HepG2 (cell line): ENCODE measurements at regions not wholly inside any gene's neighbourhood (a gene's known extent, or its start where the extent isn't known, plus 50 kb on each side); places are given as distances from the start of the nearest gene placed in this dataset.

Source experiments
- ATAC-seq: fragments of 200-7000 bp; cut with Tn5 transposase; 3 replicates; pipeline ENCODE4 v1.9.1; 2020; ENCODE audit warnings: mild to moderate bottlenecking, moderate library complexity
- BruUV-seq: library from RNA; stranded (reverse); fragments of 400-500 nt; replicated peaks from 2 replicates; lab custom pipeline; 2021; lab: Mats Ljungman, UMichigan
- CTCF ChIA-PET: fragments of 300-600 bp; formaldehyde crosslinking; extraction: SDS; loops from one replicate; lab custom pipeline; 2021; ENCODE audit warnings: low total read pairs, inconsistent platforms, low intra/inter-chr PET ratio; lab: Yijun Ruan, JAX
- POLR2A ChIA-PET: fragments of 350-600 bp; sonication (Branson Sonifier 250); formaldehyde crosslinking; loops from one replicate; lab custom pipeline; 2020; ENCODE audit warnings: antibody characterized with exemption, inconsistent platforms; lab: Yijun Ruan, JAX
- DNase-seq: peaks from one replicate; pipeline ENCODE4 v3.0.0-alpha.2; 2015; ENCODE audit warnings: low spot score
- FAIRE-seq: peaks from 3 replicates; lab custom pipeline; 2011; peaks lifted over from hg19 to GRCh38; lab: Jason Lieb, UNC
- H2AFZ ChIP-seq: one replicate; pipeline ENCODE4 v1.6.1; 2011; ENCODE audit warnings: low read length, inconsistent platforms
- H3K27ac ChIP-seq: fragments of 300-600 bp; 3 replicates; pipeline ENCODE4 v1.8.0; 2011; ENCODE audit warnings: mixed run types, mild to moderate bottlenecking, mixed read lengths, low read length, inconsistent platforms; ENCODE audit not compliant: insufficient read depth; ENCODE audit errors: extremely low read length
- H3K27me3 ChIP-seq, 2 experiments: fragments of 200-600 bp in 1 of 2; 2 replicates in 1 of 2; 3 replicates in 1 of 2; pipeline versions ENCODE4 v1.6.0 to v1.8.0; 2011; ENCODE audit warnings: low read length in 2 of 2, mild to moderate bottlenecking in 2 of 2, moderate library complexity in 2 of 2, inconsistent platforms in 1 of 2; ENCODE audit not compliant: insufficient read depth in 2 of 2, control insufficient read depth in 1 of 2
- H3K36me3 ChIP-seq, 2 experiments: fragments of 200-600 bp in 1 of 2; replicated peaks in 1 of 2; 2 replicates in 1 of 2; 3 replicates in 1 of 2; pipeline versions ENCODE4 v1.5.1 to v1.8.0; 2011; ENCODE audit warnings: low read length in 2 of 2, inconsistent platforms in 1 of 2; ENCODE audit not compliant: insufficient read depth in 2 of 2, control insufficient read depth in 1 of 2
- H3K4me1 ChIP-seq: 2 replicates; pipeline ENCODE4 v1.5.1; 2012; ENCODE audit warnings: low read length, inconsistent platforms; ENCODE audit not compliant: insufficient read depth
- H3K4me2 ChIP-seq: 2 replicates; pipeline ENCODE4 v1.6.0; 2011; ENCODE audit warnings: low read depth, low read length, inconsistent platforms
- H3K4me3 ChIP-seq, 3 experiments: fragments of 200-600 bp in 1 of 3; sonication (generic), shearing (Covaris generic) in 1 of 3; replicated peaks in 1 of 3; 2 replicates each; pipeline ENCODE4 v1.5.1; 2011 to 2016; ENCODE audit warnings: low read length in 3 of 3, inconsistent platforms in 2 of 3, low read depth in 2 of 3, mild to moderate bottlenecking in 2 of 3, control low read depth in 1 of 3, mixed read lengths in 1 of 3; ENCODE audit not compliant: insufficient read depth in 1 of 3
- H3K79me2 ChIP-seq: one replicate; pipeline ENCODE4 v1.6.1; 2011; ENCODE audit warnings: low read length, inconsistent platforms; ENCODE audit not compliant: insufficient read depth
- H3K9ac ChIP-seq: 2 replicates; pipeline ENCODE4 v1.6.0; 2011; ENCODE audit warnings: mild to moderate bottlenecking, low read depth, low read length, inconsistent platforms; ENCODE audit not compliant: insufficient read depth
- H3K9me3 ChIP-seq: 2 replicates; pipeline ENCODE4 v1.5.1; 2012; ENCODE audit warnings: mild to moderate bottlenecking, low read length
- H4K20me1 ChIP-seq: 2 replicates; pipeline ENCODE4 v1.6.0; 2011; ENCODE audit warnings: inconsistent platforms, mild to moderate bottlenecking, low read length, moderate library complexity; ENCODE audit not compliant: insufficient read depth
- HHEX ChIP-seq: IDR thresholded peaks from 2 replicates; pipeline ENCODE4 v1.6.1; 2016; ENCODE audit warnings: control low read depth
- KDM2A ChIP-seq: sonication (generic); formaldehyde crosslinking; IDR thresholded peaks from 2 replicates; pipeline ENCODE4 v1.4.0; 2020; ENCODE audit warnings: low read depth, missing genetic modification reagents, borderline replicate concordance
- ZNF367 ChIP-seq: sonication (generic); formaldehyde crosslinking; IDR thresholded peaks from 2 replicates; pipeline ENCODE4 v1.4.0; 2020; ENCODE audit warnings: missing genetic modification reagents, borderline replicate concordance
- ZNF557 ChIP-seq: sonication (generic); formaldehyde crosslinking; IDR thresholded peaks from 2 replicates; pipeline ENCODE4 v1.4.0; 2020; ENCODE audit warnings: missing genetic modification reagents
- ZNF773 ChIP-seq: sonication (generic); formaldehyde crosslinking; IDR thresholded peaks from 2 replicates; pipeline ENCODE4 v1.4.0; 2020; ENCODE audit warnings: missing genetic modification reagents, borderline replicate concordance
- WGBS: methylation state at CpG from one replicate; pipeline ENCODE4 v1.1.6; 2017; ENCODE audit warnings: low lambda C conversion rate; 5-methylcytosine and 5-hydroxymethylcytosine counted together
- in situ Hi-C: cut with HindIII; loops from 2 replicates; pipeline ENCODE4 v1.10.0; 2017; ENCODE audit warnings: low pct_unique_long_range_greater_than_20kb; ENCODE audit not compliant: extremely low pct_ligation_motif_present
- intact Hi-C: fragments of 100-400 bp; cut with micrococcal nuclease; formaldehyde crosslinking; loops from one replicate; pipeline ENCODE4 v1.10.0; 2022; ENCODE audit not compliant: unreplicated experiment
- TF ChIP-seq, protein P1 (sequence below): IDR thresholded peaks from 2 replicates; pipeline ENCODE4 v1.6.1; 2016; ENCODE audit warnings: mild to moderate bottlenecking
- TF ChIP-seq, protein P2 (sequence below): sonication (generic); formaldehyde crosslinking; IDR thresholded peaks from 2 replicates; pipeline ENCODE4 v1.4.0; 2020; ENCODE audit warnings: missing genetic modification reagents, borderline replicate concordance
- TF ChIP-seq, protein P3 (sequence below): sonication (generic); formaldehyde crosslinking; IDR thresholded peaks from 2 replicates; pipeline ENCODE4 v1.8.0; 2022; ENCODE audit warnings: mild to moderate bottlenecking, missing genetic modification reagents, borderline replicate concordance
- TF ChIP-seq, protein P4 (sequence below): sonication (generic); formaldehyde crosslinking; IDR thresholded peaks from 2 replicates; pipeline ENCODE4 v1.9.0; 2022; ENCODE audit warnings: missing genetic modification reagents, mild to moderate bottlenecking, borderline replicate concordance

DNA sequence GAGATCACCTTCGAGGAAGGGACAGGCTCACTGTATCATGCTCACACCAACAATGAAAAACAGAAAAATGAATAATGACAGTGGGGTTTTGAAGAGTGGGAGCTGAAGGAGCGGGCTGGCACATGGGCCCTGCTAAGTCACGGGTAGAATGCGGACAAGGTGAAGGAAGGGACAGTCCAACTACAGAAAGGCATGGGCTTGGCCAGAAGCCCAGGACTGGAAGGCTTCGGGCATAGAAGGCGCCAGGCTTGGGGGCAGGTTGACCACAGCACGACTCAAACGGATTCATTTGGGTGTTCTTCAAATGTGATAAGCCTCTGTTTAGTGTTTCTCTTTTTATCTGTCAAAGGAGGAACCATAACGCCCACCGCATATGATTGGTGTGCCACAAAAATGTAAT, 509.5 kb downstream of the CCSER2 start:
- BruUV-seq: no TSS peak
- Histone ChIP-seq H4K20me1 (no peaks in the 10 kb centered on the region), H3K27ac (no peak overlapping the region), H3K4me2 (no peak overlapping the region), H3K9me3 (no peaks in the 10 kb centered on the region), H3K4me1 (no peaks in the 10 kb centered on the region), H3K79me2 (no peaks in the 10 kb centered on the region), H3K9ac (no peak overlapping the region), H2AFZ (no peak overlapping the region), H3K36me3 (no peaks in the 10 kb centered on the region), H3K27me3 (peaks cover 0 to 3% of the 10 kb centered on the region in 2 experiments; a peak in 1 of 5 replicates), H3K4me3 (no peak overlapping the region)
- TF ChIP-seq ZNF367 (CRISPR knock-in tag): no peak
- no peak for TF ChIP-seq ZNF557 (CRISPR knock-in tag)
- TF ChIP-seq, protein P1, sequence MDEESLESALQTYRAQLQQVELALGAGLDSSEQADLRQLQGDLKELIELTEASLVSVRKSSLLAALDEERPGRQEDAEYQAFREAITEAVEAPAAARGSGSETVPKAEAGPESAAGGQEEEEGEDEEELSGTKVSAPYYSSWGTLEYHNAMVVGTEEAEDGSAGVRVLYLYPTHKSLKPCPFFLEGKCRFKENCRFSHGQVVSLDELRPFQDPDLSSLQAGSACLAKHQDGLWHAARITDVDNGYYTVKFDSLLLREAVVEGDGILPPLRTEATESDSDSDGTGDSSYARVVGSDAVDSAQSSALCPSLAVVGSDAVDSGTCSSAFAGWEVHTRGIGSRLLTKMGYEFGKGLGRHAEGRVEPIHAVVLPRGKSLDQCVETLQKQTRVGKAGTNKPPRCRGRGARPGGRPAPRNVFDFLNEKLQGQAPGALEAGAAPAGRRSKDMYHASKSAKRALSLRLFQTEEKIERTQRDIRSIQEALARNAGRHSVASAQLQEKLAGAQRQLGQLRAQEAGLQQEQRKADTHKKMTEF: no peak
- TF ChIP-seq, protein P2, sequence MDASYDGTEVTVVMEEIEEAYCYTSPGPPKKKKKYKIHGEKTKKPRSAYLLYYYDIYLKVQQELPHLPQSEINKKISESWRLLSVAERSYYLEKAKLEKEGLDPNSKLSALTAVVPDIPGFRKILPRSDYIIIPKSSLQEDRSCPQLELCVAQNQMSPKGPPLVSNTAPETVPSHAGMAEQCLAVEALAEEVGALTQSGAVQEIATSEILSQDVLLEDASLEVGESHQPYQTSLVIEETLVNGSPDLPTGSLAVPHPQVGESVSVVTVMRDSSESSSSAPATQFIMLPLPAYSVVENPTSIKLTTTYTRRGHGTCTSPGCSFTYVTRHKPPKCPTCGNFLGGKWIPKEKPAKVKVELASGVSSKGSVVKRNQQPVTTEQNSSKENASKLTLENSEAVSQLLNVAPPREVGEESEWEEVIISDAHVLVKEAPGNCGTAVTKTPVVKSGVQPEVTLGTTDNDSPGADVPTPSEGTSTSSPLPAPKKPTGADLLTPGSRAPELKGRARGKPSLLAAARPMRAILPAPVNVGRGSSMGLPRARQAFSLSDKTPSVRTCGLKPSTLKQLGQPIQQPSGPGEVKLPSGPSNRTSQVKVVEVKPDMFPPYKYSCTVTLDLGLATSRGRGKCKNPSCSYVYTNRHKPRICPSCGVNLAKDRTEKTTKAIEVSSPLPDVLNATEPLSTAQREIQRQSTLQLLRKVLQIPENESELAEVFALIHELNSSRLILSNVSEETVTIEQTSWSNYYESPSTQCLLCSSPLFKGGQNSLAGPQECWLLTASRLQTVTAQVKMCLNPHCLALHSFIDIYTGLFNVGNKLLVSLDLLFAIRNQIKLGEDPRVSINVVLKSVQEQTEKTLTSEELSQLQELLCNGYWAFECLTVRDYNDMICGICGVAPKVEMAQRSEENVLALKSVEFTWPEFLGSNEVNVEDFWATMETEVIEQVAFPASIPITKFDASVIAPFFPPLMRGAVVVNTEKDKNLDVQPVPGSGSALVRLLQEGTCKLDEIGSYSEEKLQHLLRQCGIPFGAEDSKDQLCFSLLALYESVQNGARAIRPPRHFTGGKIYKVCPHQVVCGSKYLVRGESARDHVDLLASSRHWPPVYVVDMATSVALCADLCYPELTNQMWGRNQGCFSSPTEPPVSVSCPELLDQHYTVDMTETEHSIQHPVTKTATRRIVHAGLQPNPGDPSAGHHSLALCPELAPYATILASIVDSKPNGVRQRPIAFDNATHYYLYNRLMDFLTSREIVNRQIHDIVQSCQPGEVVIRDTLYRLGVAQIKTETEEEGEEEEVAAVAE: no peak
- TF ChIP-seq KDM2A: no peak
- TF ChIP-seq, protein P3, sequence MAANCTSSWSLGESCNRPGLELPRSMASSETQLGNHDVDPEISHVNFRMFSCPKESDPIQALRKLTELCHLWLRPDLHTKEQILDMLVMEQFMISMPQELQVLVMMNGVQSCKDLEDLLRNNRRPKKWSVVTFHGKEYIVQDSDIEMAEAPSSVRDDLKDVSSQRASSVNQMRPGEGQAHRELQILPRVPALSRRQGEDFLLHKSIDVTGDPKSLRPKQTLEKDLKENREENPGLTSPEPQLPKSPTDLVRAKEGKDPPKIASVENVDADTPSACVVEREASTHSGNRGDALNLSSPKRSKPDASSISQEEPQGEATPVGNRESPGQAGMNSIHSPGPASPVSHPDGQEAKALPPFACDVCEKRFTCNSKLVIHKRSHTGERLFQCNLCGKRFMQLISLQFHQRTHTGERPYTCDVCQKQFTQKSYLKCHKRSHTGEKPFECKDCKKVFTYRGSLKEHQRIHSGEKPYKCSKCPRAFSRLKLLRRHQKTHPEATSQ (CRISPR knock-in tag): no peak
- TF ChIP-seq, protein P4, sequence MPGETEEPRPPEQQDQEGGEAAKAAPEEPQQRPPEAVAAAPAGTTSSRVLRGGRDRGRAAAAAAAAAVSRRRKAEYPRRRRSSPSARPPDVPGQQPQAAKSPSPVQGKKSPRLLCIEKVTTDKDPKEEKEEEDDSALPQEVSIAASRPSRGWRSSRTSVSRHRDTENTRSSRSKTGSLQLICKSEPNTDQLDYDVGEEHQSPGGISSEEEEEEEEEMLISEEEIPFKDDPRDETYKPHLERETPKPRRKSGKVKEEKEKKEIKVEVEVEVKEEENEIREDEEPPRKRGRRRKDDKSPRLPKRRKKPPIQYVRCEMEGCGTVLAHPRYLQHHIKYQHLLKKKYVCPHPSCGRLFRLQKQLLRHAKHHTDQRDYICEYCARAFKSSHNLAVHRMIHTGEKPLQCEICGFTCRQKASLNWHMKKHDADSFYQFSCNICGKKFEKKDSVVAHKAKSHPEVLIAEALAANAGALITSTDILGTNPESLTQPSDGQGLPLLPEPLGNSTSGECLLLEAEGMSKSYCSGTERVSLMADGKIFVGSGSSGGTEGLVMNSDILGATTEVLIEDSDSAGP: no peak
- no peak for TF ChIP-seq ZNF773 (CRISPR knock-in tag)
- no peak for TF ChIP-seq HHEX (CRISPR knock-in tag)
- CTCF ChIA-PET: no interaction called here
- POLR2A ChIA-PET: no interaction called here
- intact Hi-C loops (no loop called here), in situ Hi-C loops (no loop called here)
- DNase-seq (no peak), FAIRE-seq (no peak), ATAC-seq (no peak)
- WGBS: 15% methylated on average over 9 of the region's 10 CpGs
